Choroid plexus epithelial cell (primary cell): ENCODE measurements at regions not wholly inside any gene's neighbourhood (a gene's known extent, or its start where the extent isn't known, plus 50 kb on each side); places are given as distances from the start of the nearest gene placed in this dataset.

Experiments used
- DNase-seq: peaks from one replicate; pipeline ENCODE4 v3.0.0-alpha.2; 2010; ENCODE audit warnings: low read depth
- H3K4me3 ChIP-seq: 2 replicates; pipeline ENCODE4 v1.5.1; 2011; ENCODE audit warnings: low read depth, mild to moderate bottlenecking, control low read depth, low read length, moderate library complexity
- TF ChIP-seq, protein P1 (sequence below): conservative IDR thresholded peaks from 2 replicates; pipeline ENCODE4 v1.5.1; 2011; ENCODE audit warnings: low read depth, mild to moderate bottlenecking, control low read depth, inconsistent platforms, low read length, moderate library complexity

DNA sequence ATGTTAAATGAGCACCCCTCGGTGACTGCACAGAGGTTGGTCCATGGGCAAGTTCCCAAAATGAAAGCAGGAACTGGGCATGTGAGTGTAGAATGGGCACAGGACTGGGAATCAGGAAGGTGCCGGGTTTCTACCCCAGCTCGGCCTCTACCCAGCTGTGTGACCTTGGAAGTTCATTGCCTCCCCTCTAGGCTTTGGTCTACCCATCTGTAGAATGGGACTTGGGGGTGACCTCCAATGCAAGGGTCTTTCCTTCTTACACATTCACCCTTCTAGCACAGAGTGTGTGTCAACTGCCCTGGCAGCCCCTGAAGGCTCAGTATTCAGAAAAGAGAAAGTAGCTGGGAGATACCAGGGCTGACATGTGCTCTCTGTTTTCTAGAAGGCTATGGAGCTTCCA is 72.3 kb upstream of the PIAS1 start:
- TF ChIP-seq, protein P1, sequence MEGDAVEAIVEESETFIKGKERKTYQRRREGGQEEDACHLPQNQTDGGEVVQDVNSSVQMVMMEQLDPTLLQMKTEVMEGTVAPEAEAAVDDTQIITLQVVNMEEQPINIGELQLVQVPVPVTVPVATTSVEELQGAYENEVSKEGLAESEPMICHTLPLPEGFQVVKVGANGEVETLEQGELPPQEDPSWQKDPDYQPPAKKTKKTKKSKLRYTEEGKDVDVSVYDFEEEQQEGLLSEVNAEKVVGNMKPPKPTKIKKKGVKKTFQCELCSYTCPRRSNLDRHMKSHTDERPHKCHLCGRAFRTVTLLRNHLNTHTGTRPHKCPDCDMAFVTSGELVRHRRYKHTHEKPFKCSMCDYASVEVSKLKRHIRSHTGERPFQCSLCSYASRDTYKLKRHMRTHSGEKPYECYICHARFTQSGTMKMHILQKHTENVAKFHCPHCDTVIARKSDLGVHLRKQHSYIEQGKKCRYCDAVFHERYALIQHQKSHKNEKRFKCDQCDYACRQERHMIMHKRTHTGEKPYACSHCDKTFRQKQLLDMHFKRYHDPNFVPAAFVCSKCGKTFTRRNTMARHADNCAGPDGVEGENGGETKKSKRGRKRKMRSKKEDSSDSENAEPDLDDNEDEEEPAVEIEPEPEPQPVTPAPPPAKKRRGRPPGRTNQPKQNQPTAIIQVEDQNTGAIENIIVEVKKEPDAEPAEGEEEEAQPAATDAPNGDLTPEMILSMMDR, result no peak
- no peak for DNase-seq
- H3K4me3 ChIP-seq, result no peak overlapping the region

DNA sequence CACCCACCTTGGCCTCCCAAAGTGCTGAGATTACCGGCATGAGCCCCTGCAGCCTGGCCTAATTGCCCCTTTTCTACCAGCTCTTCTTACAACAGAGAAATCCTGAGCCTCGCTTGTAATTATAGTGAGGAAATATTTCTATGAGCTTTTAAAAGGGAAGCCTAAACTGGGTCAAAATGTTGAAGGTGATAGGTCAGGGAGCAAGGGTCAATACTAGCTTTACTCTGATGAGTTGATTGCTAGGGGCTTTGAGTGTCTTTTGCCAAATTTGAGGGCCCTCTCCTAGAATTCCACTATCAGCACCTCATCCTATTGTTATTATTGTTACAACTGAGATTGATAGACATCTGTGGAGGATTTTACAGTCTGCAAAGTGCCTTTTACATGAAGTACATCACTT is 62.4 kb upstream of the PIAS1 start:
- TF ChIP-seq, protein P1, result no peak
- no peak overlapping the region for H3K4me3 ChIP-seq
- DNase-seq, result no peak

DNA sequence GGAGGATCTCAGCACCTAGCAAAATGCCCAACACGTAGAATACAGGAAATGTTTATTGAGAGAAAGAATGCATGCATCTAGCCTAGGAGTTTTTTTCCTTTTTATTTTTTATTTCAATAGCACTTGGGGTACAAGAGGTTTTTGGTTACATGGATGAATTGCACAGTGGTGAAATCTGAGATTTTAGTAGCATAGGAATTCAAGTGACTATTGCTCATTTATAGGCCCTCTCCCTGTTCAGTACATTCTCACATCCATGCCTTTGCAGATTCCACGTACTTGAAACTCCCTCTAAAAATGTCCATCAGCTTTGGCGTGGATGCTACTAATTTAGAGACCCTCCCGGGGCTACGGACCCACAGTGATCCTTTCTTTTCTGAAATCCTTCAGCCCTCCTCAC is 61.7 kb upstream of the PIAS1 start:
- H3K4me3 ChIP-seq, result no peak overlapping the region
- no peak for DNase-seq
- TF ChIP-seq, protein P1, result no peak

DNA sequence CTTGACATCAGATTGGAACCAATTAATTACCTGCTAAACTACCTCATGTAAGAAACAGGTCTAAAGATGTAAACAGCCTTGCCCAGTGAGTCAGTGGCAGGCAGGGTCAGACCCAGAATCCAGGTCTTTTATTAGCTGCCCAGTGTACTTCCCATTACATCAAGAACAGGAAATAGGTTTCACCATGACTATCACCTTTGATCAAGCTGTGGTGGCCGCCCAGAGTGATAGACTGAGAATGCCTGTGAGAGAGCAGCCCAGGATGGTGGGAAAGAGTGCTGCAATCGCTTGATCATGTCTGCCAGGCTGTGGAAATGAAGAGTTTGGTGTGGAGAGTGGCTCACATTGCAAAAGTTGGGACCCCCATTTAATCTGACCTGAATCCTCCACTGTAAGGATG is 61.3 kb upstream of the PIAS1 start:
- no peak overlapping the region for H3K4me3 ChIP-seq
- peak; percentile 21 for DNase-seq

DNA sequence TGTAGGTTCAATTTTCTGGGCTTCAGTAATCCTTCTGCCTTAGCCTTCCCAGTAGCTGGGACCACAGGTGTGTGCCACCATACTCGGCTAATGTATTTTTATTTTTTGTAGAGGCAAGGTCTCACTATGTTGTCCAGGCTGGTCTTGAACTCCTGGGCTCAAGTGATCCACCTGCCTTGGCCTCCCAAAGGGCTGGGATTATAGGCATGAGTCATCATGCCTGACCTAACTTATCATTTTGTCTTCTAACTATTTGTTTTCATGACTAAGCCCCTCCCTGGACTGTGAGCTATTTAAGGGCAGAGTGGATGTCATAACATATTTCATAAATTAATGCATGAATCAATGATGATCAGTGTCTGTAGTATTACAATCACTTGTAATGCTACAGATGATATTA is 56.1 kb upstream of the PIAS1 start:
- TF ChIP-seq, protein P1, result no peak
- H3K4me3 ChIP-seq, result no peak overlapping the region
- DNase-seq, result peak; percentile 72

More for the DNA sequence above, 61.3 kb upstream of the PIAS1 start:
- TF ChIP-seq, protein P1, result no peak

DNA sequence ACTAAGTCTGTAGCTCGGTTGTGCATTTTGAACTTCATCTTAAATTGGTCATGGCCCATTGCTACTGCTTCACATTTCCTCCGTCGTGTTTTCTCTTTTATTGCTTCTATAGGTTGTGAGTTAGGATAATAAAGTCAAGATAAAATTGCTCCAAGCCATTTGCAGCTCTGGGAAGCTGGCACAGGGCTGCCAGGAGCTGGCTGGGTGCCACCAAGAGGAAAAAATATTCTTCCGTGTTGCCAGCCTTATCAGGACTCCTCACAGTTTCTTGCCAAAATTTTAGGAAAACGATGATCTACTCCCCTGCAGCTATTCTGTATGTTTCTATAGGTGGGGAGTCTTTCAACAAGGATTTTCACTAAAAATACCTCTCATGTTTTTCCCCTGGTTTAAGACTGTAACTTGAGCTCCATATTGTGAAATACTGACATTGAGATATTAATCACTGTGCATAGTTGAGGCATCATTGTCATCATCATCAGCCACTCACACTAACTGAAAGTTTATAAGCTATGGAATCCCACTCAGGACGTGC is 55.4 kb upstream of the PIAS1 start:
- peak; percentile 84 for DNase-seq
- H3K4me3 ChIP-seq, result no peak overlapping the region
- TF ChIP-seq, protein P1, result no peak

DNA sequence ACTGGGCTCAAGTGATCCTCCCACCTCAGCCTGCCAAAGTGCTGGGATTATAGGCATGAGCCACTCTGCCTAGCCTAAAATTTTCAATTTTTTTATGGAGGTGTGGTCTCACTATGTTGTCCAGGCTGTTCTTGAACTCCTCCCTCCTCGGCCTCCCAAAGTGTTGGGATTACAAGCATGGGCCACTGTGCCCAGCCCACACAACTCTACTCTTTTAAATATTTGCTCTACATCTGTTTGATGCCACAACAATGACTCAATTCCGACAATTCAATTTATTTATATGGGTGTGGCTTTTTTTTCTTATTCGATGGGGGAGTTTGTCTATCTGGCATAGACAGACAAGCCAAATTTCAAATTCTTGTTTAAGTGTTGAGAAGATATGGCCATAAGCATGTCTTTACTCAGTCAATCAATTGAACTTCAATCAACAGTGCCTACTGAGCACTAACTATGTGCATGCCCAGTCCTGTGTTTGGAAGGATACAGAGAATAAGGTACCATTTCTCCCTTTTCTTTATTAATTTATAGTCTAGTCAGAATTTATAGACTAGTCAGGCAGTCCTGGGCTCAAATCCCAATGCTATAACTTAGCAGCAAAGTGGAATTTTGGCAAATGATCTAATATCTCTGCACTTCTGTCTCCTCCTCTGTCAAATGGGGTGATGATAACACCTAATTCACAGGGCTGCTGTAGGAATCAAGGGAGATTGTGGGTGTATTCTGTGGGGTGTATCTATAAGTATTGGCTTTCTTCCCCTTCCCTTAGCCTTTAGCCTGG is 54.6 kb upstream of the PIAS1 start:
- DNase-seq, result no peak
- TF ChIP-seq, protein P1, result no peak
- no peak overlapping the region for H3K4me3 ChIP-seq
